H1 (cell line): ENCODE measurements at regions not wholly inside any gene's neighbourhood (a gene's known extent, or its start where the extent isn't known, plus 50 kb on each side); places are given as distances from the start of the nearest gene placed in this dataset.

Experiments
- CTCF ChIA-PET: fragments of 300-600 bp; sonication (Branson Sonifier 250); formaldehyde crosslinking; loops from one replicate; lab custom pipeline; 2021; ENCODE audit not compliant: partially characterized antibody; lab: Charles Lee
- POLR2A ChIA-PET: fragments of 300-600 bp; sonication (Branson Sonifier 250); formaldehyde crosslinking; loops from one replicate; lab custom pipeline; 2021; ENCODE audit warnings: inconsistent platforms; ENCODE audit not compliant: partially characterized antibody; lab: Charles Lee
- DNase-seq, 2 experiments: peaks; one replicate each; pipeline versions ENCODE4 v3.0.0 to v3.0.0-alpha.2; 2010 to 2022; ENCODE audit warnings: low spot score in 2 of 2, low read depth in 1 of 2, mixed read lengths in 1 of 2
- FAIRE-seq: peaks from 2 replicates; lab custom pipeline; 2011; peaks lifted over from hg19 to GRCh38; lab: Jason Lieb, UNC
- H2AFZ ChIP-seq: 2 replicates; pipeline ENCODE4 v1.8.1; 2012; ENCODE audit warnings: low read length, inconsistent platforms
- H2AK5ac ChIP-seq: 2 replicates; pipeline ENCODE4 v1.6.1; 2013; ENCODE audit warnings: low read depth, low read length
- H2BK120ac ChIP-seq: replicated peaks from 2 replicates; pipeline ENCODE3; 2013; ENCODE audit warnings: low read depth, low read length, inconsistent platforms
- H2BK12ac ChIP-seq: 2 replicates; pipeline ENCODE4 v1.6.1; 2013; ENCODE audit warnings: low read depth, low read length
- H2BK15ac ChIP-seq: 2 replicates; pipeline ENCODE4 v1.6.1; 2013; ENCODE audit warnings: low read length
- H2BK20ac ChIP-seq: 2 replicates; pipeline ENCODE4 v1.6.1; 2013; ENCODE audit warnings: low read length
- H2BK5ac ChIP-seq: 2 replicates; pipeline ENCODE4 v1.6.1; 2013; ENCODE audit warnings: low read depth, low read length
- H3K14ac ChIP-seq: 2 replicates; pipeline ENCODE4 v1.6.1; 2013; ENCODE audit warnings: inconsistent platforms; ENCODE audit not compliant: insufficient read length
- H3K18ac ChIP-seq: 2 replicates; pipeline ENCODE4 v1.6.1; 2013; ENCODE audit warnings: low read length; ENCODE audit errors: extremely low read depth
- H3K23ac ChIP-seq: 2 replicates; pipeline ENCODE4 v1.6.1; 2013; ENCODE audit warnings: inconsistent platforms; ENCODE audit not compliant: insufficient read length
- H3K23me2 ChIP-seq: 2 replicates; pipeline ENCODE4 v1.6.1; 2013; ENCODE audit warnings: low read depth, low read length
- H3K27ac ChIP-seq: 2 replicates; pipeline ENCODE4 v1.6.1; 2011; ENCODE audit warnings: low read depth, low read length, inconsistent platforms
- H3K27me3 ChIP-seq, 4 experiments: replicated peaks in 1 of 4; 1 replicate in 1 of 4; 2 replicates in 3 of 4; pipeline versions ENCODE4 v1.6.1 to v1.8.1; 2011 to 2013; ENCODE audit warnings: low read length in 3 of 4, mild to moderate bottlenecking in 3 of 4, inconsistent platforms in 2 of 4, mixed read lengths in 2 of 4, moderate library complexity in 1 of 4; ENCODE audit not compliant: control insufficient read depth in 3 of 4, insufficient read depth in 3 of 4; ENCODE audit errors: extremely low read depth in 1 of 4
- H3K36me3 ChIP-seq, 4 experiments: 2 replicates each; pipeline versions ENCODE4 v1.6.1 to v1.8.1; 2011 to 2013; ENCODE audit warnings: mild to moderate bottlenecking in 4 of 4, low read length in 3 of 4, moderate library complexity in 2 of 4, control low read depth in 1 of 4, inconsistent platforms in 1 of 4; ENCODE audit not compliant: insufficient read depth in 4 of 4, control insufficient read depth in 2 of 4
- H3K4ac ChIP-seq: replicated peaks from 2 replicates; pipeline ENCODE3; 2013; ENCODE audit warnings: low read length, low read depth, mixed read lengths, inconsistent platforms; ENCODE audit not compliant: insufficient read length
- H3K4me1 ChIP-seq, 4 experiments: replicated peaks in 1 of 4; 1 replicate in 1 of 4; 2 replicates in 3 of 4; pipeline versions ENCODE4 v1.6.1 to v1.8.1; 2011 to 2013; ENCODE audit warnings: low read length in 3 of 4, inconsistent platforms in 2 of 4, mixed read lengths in 1 of 4; ENCODE audit not compliant: insufficient read depth in 4 of 4, control insufficient read depth in 3 of 4
- H3K4me2 ChIP-seq, 2 experiments: 2 replicates each; pipeline versions ENCODE4 v1.6.1 to v1.8.1; 2011 to 2013; ENCODE audit warnings: low read depth in 2 of 2, low read length in 2 of 2, control low read depth in 1 of 2, inconsistent platforms in 1 of 2, mild to moderate bottlenecking in 1 of 2; ENCODE audit not compliant: insufficient read depth in 1 of 2
- H3K4me3 ChIP-seq, 4 experiments: fragments of 200-600, 300-600 bp in 1 of 4; sonication (generic), shearing (Covaris generic), sonication (Bioruptor Twin) in 1 of 4; 2 replicates each; pipeline versions ENCODE4 v1.5.1 to v1.8.1; 2011 to 2016; ENCODE audit warnings: low read length in 4 of 4, low read depth in 3 of 4, control low read depth in 2 of 4, inconsistent platforms in 2 of 4, mild to moderate bottlenecking in 2 of 4, mixed read lengths in 1 of 4, moderate library complexity in 1 of 4; ENCODE audit not compliant: insufficient read depth in 2 of 4; ENCODE audit errors: extremely low read depth in 1 of 4
- H3K56ac ChIP-seq: replicated peaks from 2 replicates; pipeline ENCODE3; 2013; ENCODE audit warnings: low read depth, mild to moderate bottlenecking, mixed read lengths, low read length, inconsistent platforms; ENCODE audit not compliant: insufficient read length
- H3K79me1 ChIP-seq: 2 replicates; pipeline ENCODE4 v1.6.1; 2013; ENCODE audit warnings: low read depth, low read length, control low read depth
- H3K79me2 ChIP-seq, 2 experiments: 2 replicates each; pipeline versions ENCODE4 v1.6.1 to v1.8.1; 2012 to 2013; ENCODE audit warnings: low read length in 2 of 2, mild to moderate bottlenecking in 2 of 2, inconsistent platforms in 1 of 2; ENCODE audit not compliant: insufficient read depth in 2 of 2, control insufficient read depth in 1 of 2
- H3K9ac ChIP-seq, 4 experiments: replicated peaks in 1 of 4; 1 replicate in 1 of 4; 2 replicates in 3 of 4; pipeline versions ENCODE4 v1.6.1 to v1.8.1; 2011 to 2013; ENCODE audit warnings: low read depth in 3 of 4, low read length in 3 of 4, control low read depth in 2 of 4, mild to moderate bottlenecking in 2 of 4, moderate library complexity in 2 of 4, inconsistent platforms in 1 of 4; ENCODE audit errors: extremely low read depth in 1 of 4
- H3K9me3 ChIP-seq, 2 experiments: 2 replicates each; pipeline versions ENCODE4 v1.6.1 to v1.8.1; 2012 to 2013; ENCODE audit warnings: mild to moderate bottlenecking in 2 of 2, moderate library complexity in 2 of 2, control low read depth in 1 of 2, inconsistent platforms in 1 of 2, low read depth in 1 of 2, low read length in 1 of 2, mixed read lengths in 1 of 2; ENCODE audit not compliant: insufficient read depth in 2 of 2
- H4K20me1 ChIP-seq, 2 experiments: replicated peaks in 1 of 2; 2 replicates each; pipeline versions ENCODE3 to v1.8.1; 2011 to 2013; ENCODE audit warnings: inconsistent platforms in 2 of 2, low read length in 2 of 2, mild to moderate bottlenecking in 1 of 2; ENCODE audit not compliant: insufficient read depth in 2 of 2, control insufficient read depth in 1 of 2
- H4K5ac ChIP-seq: 2 replicates; pipeline ENCODE4 v1.6.1; 2013; ENCODE audit warnings: low read length, low read depth, mixed read lengths, inconsistent platforms; ENCODE audit not compliant: insufficient read length
- H4K8ac ChIP-seq: 2 replicates; pipeline ENCODE4 v1.8.0; 2013; ENCODE audit warnings: mild to moderate bottlenecking, moderate library complexity, low read length, inconsistent platforms; ENCODE audit not compliant: insufficient read depth; ENCODE audit errors: extremely low read depth
- H4K91ac ChIP-seq: replicated peaks from 2 replicates; pipeline ENCODE3; 2013; ENCODE audit warnings: low read length, mixed read lengths, inconsistent platforms; ENCODE audit not compliant: insufficient read length
- KDM5A ChIP-seq: fragments of 200-600 bp; IDR thresholded peaks from 2 replicates; pipeline ENCODE4 v1.7.1; 2012; ENCODE audit warnings: mild to moderate bottlenecking, low read length, inconsistent platforms, mixed read lengths
- PHF8 ChIP-seq: fragments of 200-600 bp; sonication (generic); conservative IDR thresholded peaks from 2 replicates; pipeline ENCODE4 v1.7.1; 2012; ENCODE audit warnings: low read depth, mild to moderate bottlenecking, inconsistent platforms, low read length, moderate library complexity
- POLR2A ChIP-seq, 2 experiments: IDR thresholded peaks; 1 replicate in 1 of 2; 2 replicates in 1 of 2; pipeline ENCODE4 v1.6.1; 2011; ENCODE audit warnings: low read depth in 2 of 2, low read length in 2 of 2, mild to moderate bottlenecking in 2 of 2; ENCODE audit errors: control extremely low read depth in 1 of 2
- SAP30 ChIP-seq: fragments of 300-600 bp; sonication (generic); IDR thresholded peaks from 2 replicates; pipeline ENCODE4 v1.7.1; 2012; ENCODE audit warnings: low read length, moderate library complexity, mild to moderate bottlenecking, inconsistent platforms; ENCODE audit not compliant: insufficient read depth, insufficient replicate concordance
- SIN3A ChIP-seq, 2 experiments: IDR thresholded peaks in 1 of 2; conservative IDR thresholded peaks in 1 of 2; 2 replicates each; pipeline ENCODE4 v1.6.1; 2011 to 2012; ENCODE audit warnings: low read length in 2 of 2, improper control_type of control experiment in 1 of 2, low read depth in 1 of 2, mild to moderate bottlenecking in 1 of 2
- TCF12 ChIP-seq: IDR thresholded peaks from 2 replicates; pipeline ENCODE4 v1.6.1; 2011; ENCODE audit warnings: low read depth, mild to moderate bottlenecking, low read length
- WGBS, 2 experiments: shearing (Covaris generic) in 1 of 2; methylation state at CpG; one replicate each; pipeline versions ENCODE4 v1.1.6 to v1.1.7; 2013 to 2015; ENCODE audit warnings: low lambda C conversion rate in 2 of 2, mixed read lengths in 2 of 2, inconsistent platforms in 1 of 2, low coverage in 1 of 2, missing lambda C conversion rate in 1 of 2; ENCODE audit not compliant: insufficient replicate concordance in 2 of 2, insufficient coverage in 1 of 2, insufficient read length in 1 of 2; ENCODE audit errors: extremely low coverage in 1 of 2, missing lambda C conversion rate in 1 of 2; 5-methylcytosine and 5-hydroxymethylcytosine counted together
- TF ChIP-seq, protein P1 (sequence below): IDR thresholded peaks from 2 replicates; pipeline ENCODE4 v1.6.1; 2012; ENCODE audit warnings: low read length, inconsistent platforms

DNA sequence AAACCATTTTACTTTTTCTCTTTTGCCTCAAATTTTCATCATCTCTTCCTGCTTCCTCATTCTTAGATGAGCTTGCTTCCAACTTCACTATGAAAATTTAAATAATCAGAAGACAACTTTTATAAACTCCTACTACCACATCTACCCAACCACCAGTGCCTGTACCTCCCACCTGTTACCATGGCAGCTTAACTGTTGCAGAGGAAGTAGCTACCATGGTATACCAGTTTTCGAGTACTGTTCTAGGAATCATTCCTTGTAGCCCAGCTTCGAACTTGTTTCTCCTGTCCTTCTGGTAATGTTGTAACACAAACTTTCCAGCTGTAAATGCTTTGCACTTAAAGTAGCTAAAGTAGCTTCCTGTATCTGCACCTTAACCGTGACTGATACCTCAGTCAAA is 266.8 kb upstream of the NREP start:
- no peak overlapping the region for H4K91ac ChIP-seq
- FAIRE-seq: no peak
- H3K9ac ChIP-seq: no peak overlapping the region
- H3K56ac ChIP-seq: no peak overlapping the region
- H3K4ac ChIP-seq: no peak overlapping the region
- no peaks in the 10 kb centered on the region for H3K79me1 ChIP-seq
- ChIA-PET POLR2A (interaction anchor here (0.6 kb wide), 1 partner anchor 715 kb away, joined by 3 read pairs; no protein-coding TSS in a partner anchor), CTCF (interaction anchor here (0.9 kb wide), 1 partner anchor 9 kb away, joined by 4 read pairs; no protein-coding TSS in a partner anchor)
- no peak overlapping the region for H2BK120ac ChIP-seq
- DNase-seq: no peak
- no peaks in the 10 kb centered on the region for H4K20me1 ChIP-seq
- 93% methylated on average over 3 of the region's 3 CpGs; no CpG with 5 or more reads in 1 of the 2 experiments for WGBS, 2 experiments
- H3K18ac ChIP-seq: no peak overlapping the region
- no peak overlapping the region for H2BK15ac ChIP-seq
- no peaks in the 10 kb centered on the region for H3K36me3 ChIP-seq
- no peak overlapping the region for H4K8ac ChIP-seq
- no peak overlapping the region for H3K23ac ChIP-seq
- no peak overlapping the region for H2BK5ac ChIP-seq
- no peaks in the 10 kb centered on the region for H3K9me3 ChIP-seq
- no peaks in the 10 kb centered on the region for H3K27me3 ChIP-seq
- H2BK20ac ChIP-seq: no peak overlapping the region
- H2BK12ac ChIP-seq: no peak overlapping the region
- no peak overlapping the region for H2AK5ac ChIP-seq
- H3K23me2 ChIP-seq: no peaks in the 10 kb centered on the region; the same call in 1 of the 2 replicates
- H2AFZ ChIP-seq: no peak overlapping the region
- H3K4me3 ChIP-seq: no peak overlapping the region
- H4K5ac ChIP-seq: no peak overlapping the region
- no peak overlapping the region for H3K4me2 ChIP-seq
- no peak overlapping the region for H3K27ac ChIP-seq
- no peak overlapping the region for H3K14ac ChIP-seq
- no peaks in the 10 kb centered on the region for H3K4me1 ChIP-seq
- no peaks in the 10 kb centered on the region for H3K79me2 ChIP-seq
- TF ChIP-seq PHF8 (no peak), SIN3A (conservative IDR thresholded peaks at IDR 0.05 in 1 of 2, IDR thresholded peaks at IDR 0.05 in 1 of 2; ENCODE audit: low read depth in 1 of 2, low read length in 2 of 2) (no peak), POLR2A (IDR thresholded peaks at IDR 0.05; ENCODE audit: control extremely low read depth in 1 of 2, low read depth in 2 of 2, low read length in 2 of 2) (no peak), SAP30 (no peak), TCF12 (no peak), KDM5A (no peak)
- TF ChIP-seq, protein P1, sequence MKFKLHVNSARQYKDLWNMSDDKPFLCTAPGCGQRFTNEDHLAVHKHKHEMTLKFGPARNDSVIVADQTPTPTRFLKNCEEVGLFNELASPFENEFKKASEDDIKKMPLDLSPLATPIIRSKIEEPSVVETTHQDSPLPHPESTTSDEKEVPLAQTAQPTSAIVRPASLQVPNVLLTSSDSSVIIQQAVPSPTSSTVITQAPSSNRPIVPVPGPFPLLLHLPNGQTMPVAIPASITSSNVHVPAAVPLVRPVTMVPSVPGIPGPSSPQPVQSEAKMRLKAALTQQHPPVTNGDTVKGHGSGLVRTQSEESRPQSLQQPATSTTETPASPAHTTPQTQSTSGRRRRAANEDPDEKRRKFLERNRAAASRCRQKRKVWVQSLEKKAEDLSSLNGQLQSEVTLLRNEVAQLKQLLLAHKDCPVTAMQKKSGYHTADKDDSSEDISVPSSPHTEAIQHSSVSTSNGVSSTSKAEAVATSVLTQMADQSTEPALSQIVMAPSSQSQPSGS: no peak
